A549 (cell line): ENCODE measurements at regions not wholly inside any gene's neighbourhood (a gene's known extent, or its start where the extent isn't known, plus 50 kb on each side); places are given as distances from the start of the nearest gene placed in this dataset.

Experiments
- ATAC-seq, 2 experiments: fragments of 200-7000 bp in 1 of 2; fragments of >200 bp in 1 of 2; cut with Nextera tagmentation in 1 of 2; cut with Tn5 transposase in 1 of 2; 3 replicates each; pipeline versions ENCODE4 v1.8.0 to v1.9.1; 2018 to 2020; ENCODE audit warnings: mild to moderate bottlenecking in 1 of 2, moderate library complexity in 1 of 2
- CTCF ChIA-PET: fragments of 300-600 bp; sonication (Branson Sonifier 250); formaldehyde crosslinking; extraction: SDS; loops from one replicate; lab custom pipeline; 2021; ENCODE audit warnings: antibody characterized with exemption, inconsistent platforms; lab: Yijun Ruan, JAX
- POLR2A ChIA-PET: fragments of 350-600 bp; formaldehyde crosslinking; extraction: SDS; loops from one replicate; lab custom pipeline; 2021; ENCODE audit warnings: antibody characterized with exemption, inconsistent platforms; lab: Yijun Ruan, JAX
- DNase-seq, 2 experiments: peaks; one replicate each; pipeline versions ENCODE4 v3.0.0 to v3.0.0-alpha.2; 2011 to 2016; ENCODE audit warnings: low read depth in 1 of 2, low spot score in 1 of 2
- FAIRE-seq: peaks from 2 replicates; lab custom pipeline; 2011; peaks lifted over from hg19 to GRCh38; lab: Jason Lieb, UNC
- H3K27ac ChIP-seq, 2 experiments: fragments of >200 bp; sonication (Bioruptor Twin); formaldehyde crosslinking; 3 replicates each; pipeline ENCODE4 v1.5.1; 2016 to 2017
- H3K4me1 ChIP-seq: fragments of >200 bp; sonication (Bioruptor Twin); formaldehyde crosslinking; 3 replicates; pipeline ENCODE4 v1.6.1; 2016
- H3K4me2 ChIP-seq: fragments of >200 bp; sonication (Bioruptor Twin); formaldehyde crosslinking; 3 replicates; pipeline ENCODE4 v1.6.1; 2016
- H3K4me3 ChIP-seq: fragments of >200 bp; sonication (Bioruptor Twin); formaldehyde crosslinking; 3 replicates; pipeline ENCODE4 v1.5.1; 2016
- H3K9me3 ChIP-seq: fragments of >200 bp; sonication (Bioruptor Twin); formaldehyde crosslinking; 3 replicates; pipeline ENCODE4 v1.6.1; 2016
- BHLHE40 ChIP-seq: IDR thresholded peaks from 2 replicates; pipeline ENCODE4 v1.6.1; 2012; ENCODE audit warnings: low read depth, low read length, inconsistent platforms
- CBX8 ChIP-seq: fragments of 200-600 bp; sonication (generic); IDR thresholded peaks from 2 replicates; pipeline ENCODE4 v1.6.1; 2016
- EHMT2 ChIP-seq: fragments of 200-600 bp; sonication (generic); IDR thresholded peaks from 2 replicates; pipeline ENCODE4 v1.6.1; 2016; ENCODE audit warnings: antibody characterized with exemption, low read depth, mild to moderate bottlenecking, moderate library complexity
- FOSB ChIP-seq: fragments of 250-450 bp; sonication (Bioruptor Pico); IDR thresholded peaks from 2 replicates; pipeline ENCODE4 v1.5.0; 2020; ENCODE audit warnings: mild to moderate bottlenecking, moderate library complexity
- GATA3 ChIP-seq: IDR thresholded peaks from 2 replicates; pipeline ENCODE4 v1.6.1; 2012; ENCODE audit warnings: borderline replicate concordance
- HOXA7 ChIP-seq: fragments of 250-450 bp; sonication (Bioruptor Pico); IDR thresholded peaks from 2 replicates; pipeline ENCODE4 v1.5.0; 2020; ENCODE audit warnings: mild to moderate bottlenecking, moderate library complexity
- HOXB13 ChIP-seq: fragments of 250-450 bp; sonication (Bioruptor Pico); IDR thresholded peaks from 2 replicates; pipeline ENCODE4 v1.5.0; 2020; ENCODE audit warnings: low read depth, mild to moderate bottlenecking, moderate library complexity
- JUNB ChIP-seq: fragments of >200 bp; sonication (Bioruptor Twin); formaldehyde crosslinking; IDR thresholded peaks from 2 replicates; pipeline ENCODE4 v1.6.1; 2016
- KDM5A ChIP-seq: fragments of 200-600 bp; sonication (generic); IDR thresholded peaks from 2 replicates; pipeline ENCODE4 v1.6.1; 2016; ENCODE audit warnings: antibody characterized with exemption, mild to moderate bottlenecking
- MAFK ChIP-seq: fragments of 450-650 bp; IDR thresholded peaks from 2 replicates; pipeline ENCODE4 v1.6.1; 2014; ENCODE audit not compliant: partially characterized antibody
- MAZ ChIP-seq: fragments of 150-350 bp; IDR thresholded peaks from 2 replicates; pipeline ENCODE4 v1.6.1; 2014; ENCODE audit warnings: antibody characterized with exemption, low read depth, low read length, borderline replicate concordance
- RAD21 ChIP-seq, 2 experiments: fragments of >200 bp in 1 of 2; sonication (Bioruptor Twin) in 1 of 2; formaldehyde crosslinking in 1 of 2; IDR thresholded peaks in 1 of 2; conservative IDR thresholded peaks in 1 of 2; 2 replicates in 1 of 2; 3 replicates in 1 of 2; pipeline ENCODE4 v1.6.1; 2012 to 2018; ENCODE audit warnings: inconsistent platforms in 1 of 2
- RCOR1 ChIP-seq: fragments of 150-350 bp; IDR thresholded peaks from 2 replicates; pipeline ENCODE4 v1.6.1; 2014; ENCODE audit warnings: antibody characterized with exemption, low read length, low read depth
- RNF2 ChIP-seq: fragments of 200-600 bp; sonication (generic); IDR thresholded peaks from 2 replicates; pipeline ENCODE4 v1.6.1; 2016; ENCODE audit warnings: low read depth, mild to moderate bottlenecking, antibody characterized with exemption, moderate library complexity, borderline replicate concordance
- ZNF302 ChIP-seq: fragments of 250-450 bp; sonication (Bioruptor Pico); IDR thresholded peaks from 2 replicates; pipeline ENCODE4 v1.9.0; 2021; ENCODE audit warnings: inconsistent platforms, mild to moderate bottlenecking, moderate library complexity
- WGBS: methylation state at CpG from one replicate; pipeline ENCODE4 v1.1.6; 2017; ENCODE audit errors: missing lambda C conversion rate; 5-methylcytosine and 5-hydroxymethylcytosine counted together
- TF ChIP-seq, protein P1 (sequence below): IDR thresholded peaks from 2 replicates; pipeline ENCODE4 v1.6.1; 2012
- TF ChIP-seq, protein P2 (sequence below): fragments of 450-650 bp; IDR thresholded peaks from 2 replicates; pipeline ENCODE4 v1.6.1; 2014; ENCODE audit warnings: antibody characterized with exemption
- TF ChIP-seq, protein P3 (sequence below): IDR thresholded peaks from 2 replicates; pipeline ENCODE4 v1.6.1; 2012; ENCODE audit warnings: low read depth, borderline replicate concordance
- TF ChIP-seq, protein P4 (sequence below): fragments of >200 bp; sonication (Bioruptor Twin); formaldehyde crosslinking; IDR thresholded peaks from 3 replicates; pipeline ENCODE4 v1.6.1; 2016

DNA sequence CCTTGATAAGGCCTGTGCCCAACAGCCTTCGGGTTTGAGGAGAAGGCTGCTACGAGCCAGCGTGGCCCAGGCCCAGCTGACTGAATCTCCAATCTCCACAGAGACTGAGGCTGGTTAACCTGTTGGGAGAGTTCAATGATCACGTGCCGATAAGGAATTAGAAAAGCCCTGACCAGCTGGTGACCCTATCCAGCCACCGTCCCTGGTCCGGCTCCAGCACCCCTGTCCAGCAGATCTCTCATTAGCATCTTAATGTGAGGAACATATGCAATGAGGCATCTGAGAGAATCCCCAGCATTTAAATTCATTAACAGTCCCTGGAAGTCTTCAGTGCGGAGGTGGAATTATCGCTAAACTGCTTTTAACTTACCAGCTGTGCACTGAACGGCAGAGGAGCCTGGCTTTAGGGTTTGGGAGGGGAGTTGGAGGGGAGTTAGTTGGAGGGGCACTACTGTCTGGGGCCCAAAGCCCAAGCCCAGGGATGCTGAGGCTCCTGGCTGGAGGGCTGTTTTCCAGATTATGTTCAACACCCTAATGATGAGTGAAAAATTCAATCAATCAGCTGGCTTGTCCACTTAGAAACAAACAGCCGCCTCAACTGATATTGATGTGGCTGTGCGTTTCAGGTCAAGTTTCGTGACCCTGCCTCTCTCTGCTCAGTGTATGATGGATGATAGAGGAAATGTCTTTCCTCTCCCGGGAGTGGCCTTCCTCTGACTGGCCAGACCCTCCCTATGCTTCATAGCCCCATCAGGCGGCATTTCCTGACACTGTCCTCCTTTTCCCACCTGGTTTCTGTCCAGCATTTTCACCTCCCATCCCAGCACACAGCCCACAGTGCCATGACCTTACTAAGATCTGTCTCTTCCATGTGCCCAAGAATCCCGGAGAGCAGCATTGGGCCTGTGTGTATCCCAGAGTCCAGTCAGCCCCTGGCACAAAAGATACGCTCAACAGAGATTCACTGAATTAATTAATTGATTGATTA lies 184.5 kb downstream of the CCT6B start (continued):
- TF ChIP-seq, protein P1, sequence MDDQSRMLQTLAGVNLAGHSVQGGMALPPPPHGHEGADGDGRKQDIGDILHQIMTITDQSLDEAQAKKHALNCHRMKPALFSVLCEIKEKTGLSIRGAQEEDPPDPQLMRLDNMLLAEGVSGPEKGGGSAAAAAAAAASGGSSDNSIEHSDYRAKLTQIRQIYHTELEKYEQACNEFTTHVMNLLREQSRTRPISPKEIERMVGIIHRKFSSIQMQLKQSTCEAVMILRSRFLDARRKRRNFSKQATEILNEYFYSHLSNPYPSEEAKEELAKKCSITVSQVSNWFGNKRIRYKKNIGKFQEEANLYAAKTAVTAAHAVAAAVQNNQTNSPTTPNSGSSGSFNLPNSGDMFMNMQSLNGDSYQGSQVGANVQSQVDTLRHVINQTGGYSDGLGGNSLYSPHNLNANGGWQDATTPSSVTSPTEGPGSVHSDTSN: no peak
- TF ChIP-seq HOXA7 (no peak), GATA3 (no peak), FOSB (CRISPR knock-in tag) (no peak)
- TF ChIP-seq, protein P2, sequence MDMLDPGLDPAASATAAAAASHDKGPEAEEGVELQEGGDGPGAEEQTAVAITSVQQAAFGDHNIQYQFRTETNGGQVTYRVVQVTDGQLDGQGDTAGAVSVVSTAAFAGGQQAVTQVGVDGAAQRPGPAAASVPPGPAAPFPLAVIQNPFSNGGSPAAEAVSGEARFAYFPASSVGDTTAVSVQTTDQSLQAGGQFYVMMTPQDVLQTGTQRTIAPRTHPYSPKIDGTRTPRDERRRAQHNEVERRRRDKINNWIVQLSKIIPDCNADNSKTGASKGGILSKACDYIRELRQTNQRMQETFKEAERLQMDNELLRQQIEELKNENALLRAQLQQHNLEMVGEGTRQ: no peak

DNA sequence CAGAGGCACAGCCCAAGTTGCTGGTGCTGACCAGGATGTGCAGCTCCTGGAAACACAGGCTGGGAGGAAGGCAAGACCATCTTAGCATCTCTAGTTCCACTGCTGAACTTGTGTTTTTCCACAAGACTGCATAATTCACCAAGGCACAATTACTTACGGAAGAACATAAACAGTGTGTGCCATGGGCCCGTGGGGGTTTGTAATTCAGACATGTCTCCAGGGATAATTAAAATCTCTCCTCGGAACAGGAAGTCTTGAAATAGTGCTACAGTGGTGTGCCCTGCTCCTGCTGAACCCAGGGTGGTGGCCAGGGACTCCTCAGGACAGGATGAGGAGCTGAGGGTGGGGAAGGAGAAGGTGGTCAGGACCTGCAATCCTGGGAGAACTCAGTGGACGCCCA lies 188.2 kb downstream of the CCT6B start:
- ChIA-PET POLR2A (no interaction called here), CTCF (no interaction called here)
- no peak for DNase-seq
- no peak for TF ChIP-seq FOSB (CRISPR knock-in tag)
- TF ChIP-seq CBX8: no peak
- TF ChIP-seq, protein P3, sequence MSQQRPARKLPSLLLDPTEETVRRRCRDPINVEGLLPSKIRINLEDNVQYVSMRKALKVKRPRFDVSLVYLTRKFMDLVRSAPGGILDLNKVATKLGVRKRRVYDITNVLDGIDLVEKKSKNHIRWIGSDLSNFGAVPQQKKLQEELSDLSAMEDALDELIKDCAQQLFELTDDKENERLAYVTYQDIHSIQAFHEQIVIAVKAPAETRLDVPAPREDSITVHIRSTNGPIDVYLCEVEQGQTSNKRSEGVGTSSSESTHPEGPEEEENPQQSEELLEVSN: no peak
- no peak for TF ChIP-seq RCOR1
- TF ChIP-seq, protein P4, sequence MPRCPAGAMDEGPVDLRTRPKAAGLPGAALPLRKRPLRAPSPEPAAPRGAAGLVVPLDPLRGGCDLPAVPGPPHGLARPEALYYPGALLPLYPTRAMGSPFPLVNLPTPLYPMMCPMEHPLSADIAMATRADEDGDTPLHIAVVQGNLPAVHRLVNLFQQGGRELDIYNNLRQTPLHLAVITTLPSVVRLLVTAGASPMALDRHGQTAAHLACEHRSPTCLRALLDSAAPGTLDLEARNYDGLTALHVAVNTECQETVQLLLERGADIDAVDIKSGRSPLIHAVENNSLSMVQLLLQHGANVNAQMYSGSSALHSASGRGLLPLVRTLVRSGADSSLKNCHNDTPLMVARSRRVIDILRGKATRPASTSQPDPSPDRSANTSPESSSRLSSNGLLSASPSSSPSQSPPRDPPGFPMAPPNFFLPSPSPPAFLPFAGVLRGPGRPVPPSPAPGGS: no peak
- no peak for TF ChIP-seq ZNF302 (CRISPR knock-in tag)
- no peak for TF ChIP-seq RAD21 (conservative IDR thresholded peaks at IDR 0.05 in 1 of 2, IDR thresholded peaks at IDR 0.05 in 1 of 2)
- no peak overlapping the region for H3K4me2 ChIP-seq
- H3K27ac ChIP-seq: no peak overlapping the region
- H3K4me1 ChIP-seq: no peaks in the 10 kb centered on the region
- H3K4me3 ChIP-seq: no peak overlapping the region
- no peak for FAIRE-seq
- WGBS: 17% methylated on average over 4 of the region's 4 CpGs
- no peak for ATAC-seq
- H3K9me3 ChIP-seq: no peaks in the 10 kb centered on the region; the same call in 2 of the 3 replicates

DNA sequence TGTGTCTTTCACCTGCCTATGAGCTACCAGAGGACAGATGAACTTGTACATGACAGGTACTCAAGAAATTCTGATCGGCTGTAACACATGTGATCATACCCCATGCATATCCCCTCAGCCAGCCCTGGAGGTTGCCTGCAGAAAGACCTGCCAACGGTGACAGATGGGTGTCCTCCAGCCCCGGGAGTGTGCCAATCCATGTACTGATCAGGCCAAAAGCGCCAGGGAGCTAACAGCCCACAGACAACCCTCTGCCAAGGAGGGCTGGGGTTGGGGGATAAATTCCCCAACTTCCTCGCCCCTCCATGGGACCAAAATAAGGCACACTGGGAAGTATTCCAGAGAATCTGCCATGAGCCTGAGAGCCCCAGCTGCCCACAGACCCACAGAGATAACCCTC lies 189.4 kb downstream of the CCT6B start:
- Histone ChIP-seq H3K4me1 (no peaks in the 10 kb centered on the region), H3K4me3 (no peak overlapping the region), H3K27ac (no peak overlapping the region), H3K9me3 (no peaks in the 10 kb centered on the region; the same call in 2 of the 3 replicates), H3K4me2 (no peak overlapping the region)
- 0% methylated on average over 5 of the region's 5 CpGs for WGBS
- POLR2A ChIA-PET: interaction anchor here (0.6 kb wide), 1 partner anchor 139 kb away, joined by 3 read pairs; no protein-coding TSS in a partner anchor
- no peak for DNase-seq
- CTCF ChIA-PET: no interaction called here
- no peak for FAIRE-seq
- TF ChIP-seq, protein P3: no peak
- TF ChIP-seq BHLHE40 (no peak), KDM5A (no peak), MAZ (no peak), RNF2 (no peak), JUNB (no peak), MAFK (no peak), HOXB13 (CRISPR knock-in tag) (no peak), EHMT2 (no peak)
- ATAC-seq: no peak
